ENCODE measurements at regions not wholly inside any gene's neighbourhood (a gene's known extent, or its start where the extent isn't known, plus 50 kb on each side); places are given as distances from the start of the nearest gene placed in this dataset.

GRCh38 chr5:72711351-72711750 is 105.1 kb upstream of the TNPO1 start:
- Histone ChIP-seq H3K4me2 (ENCODE audit: insufficient read depth, insufficient read length, low read length) (no peak overlapping the region), H3K18ac (ENCODE audit: insufficient read length, low read depth, low read length) (no peak overlapping the region), H2BK20ac (ENCODE audit: low read depth, low read length, poor library complexity, severe bottlenecking) (no peak overlapping the region), H3K9me3 (ENCODE audit: control insufficient read depth, low read depth, low read length) (no peaks in the 10 kb centered on the region), H4K20me1 (ENCODE audit: control insufficient read depth, insufficient read depth, insufficient read length) (no peaks in the 10 kb centered on the region), H3K4ac (ENCODE audit: low read depth, low read length) (no peak overlapping the region), H4K5ac (ENCODE audit: insufficient read length, low read depth, low read length) (no peak overlapping the region), H3K23me2 (ENCODE audit: insufficient read length, low read depth, low read length, poor library complexity, severe bottlenecking) (no peaks in the 10 kb centered on the region), H2BK12ac (ENCODE audit: insufficient read length, low read depth, low read length) (no peak overlapping the region), H4K91ac (ENCODE audit: insufficient read length, low read depth, low read length) (no peak overlapping the region), H3K23ac (ENCODE audit: insufficient read length, low read depth, low read length) (no peak overlapping the region), H3K79me2 (ENCODE audit: insufficient read depth, low read length) (no peaks in the 10 kb centered on the region), H3T11ph (ENCODE audit: low read length) (no peak overlapping the region), H3K27me3 (ENCODE audit: insufficient read depth, low read length) (no peaks in the 10 kb centered on the region), H3K14ac (ENCODE audit: insufficient read depth, low read length) (no peak overlapping the region), H4K8ac (replicated peaks; ENCODE audit: insufficient read length, low read depth, low read length) (no peak overlapping the region), H3K9ac (ENCODE audit: extremely low read depth, insufficient read length, low read length) (no peak overlapping the region), H3K27ac (ENCODE audit: insufficient read length, low read depth, low read length) (no peak overlapping the region), H2BK120ac (ENCODE audit: low read depth, low read length, poor library complexity, severe bottlenecking) (no peak overlapping the region), H3K4me1 (ENCODE audit: insufficient read depth, low read length) (no peaks in the 10 kb centered on the region), H3K56ac (ENCODE audit: insufficient read length, low read depth, low read length) (no peak overlapping the region), H3K79me1 (ENCODE audit: insufficient read depth, low read depth, low read length, poor library complexity, severe bottlenecking) (no peaks in the 10 kb centered on the region), H2AK5ac (ENCODE audit: insufficient read length, low read length) (no peak overlapping the region), H2BK5ac (ENCODE audit: insufficient read length, low read length) (no peak overlapping the region), H2BK15ac (ENCODE audit: low read depth, low read length) (no peak overlapping the region), H2AFZ (ENCODE audit: low read length) (no peak overlapping the region)
- no CpG with 5 or more reads among the region's 2 CpGs for WGBS (ENCODE audit: extremely low coverage, insufficient read length, low lambda C conversion rate)
- H3K27ac Mint-ChIP-seq, result no peak overlapping the region
- peaks cover 4% of the 10 kb centered on the region; the same call in 1 of the 2 replicates for H3K27me3 Mint-ChIP-seq (ENCODE audit: low read depth)
- DNase-seq, result no peak
- peaks cover 2% of the 10 kb centered on the region in 2 experiments; a peak in 2 of 5 replicates for H3K9me3 Mint-ChIP-seq
- no peak for TF ChIP-seq CTCF (conservative IDR thresholded peaks at IDR 0.05)
- H3K4me3 Mint-ChIP-seq, result no peak overlapping the region
- no peaks in the 10 kb centered on the region for H3K4me1 Mint-ChIP-seq
- no peaks in the 10 kb centered on the region for H3K36me3 Mint-ChIP-seq (ENCODE audit: insufficient read depth in 1 of 3, low read depth in 3 of 3)

Measured in H9 (cell line).